Stomach smooth muscle (tissue), 2 donors: ENCODE measurements at regions not wholly inside any gene's neighbourhood (a gene's known extent, or its start where the extent isn't known, plus 50 kb on each side); places are given as distances from the start of the nearest gene placed in this dataset.

ENCODE experiments used
- H3K27ac ChIP-seq: one replicate; pipeline ENCODE4 v1.7.0; 2013; ENCODE audit warnings: mild to moderate bottlenecking, low read length, inconsistent platforms
- H3K27me3 ChIP-seq, 2 donors: one replicate each; pipeline ENCODE4 v1.7.0; 2013; ENCODE audit warnings: low read length in 2 of 2; ENCODE audit not compliant: insufficient read depth in 2 of 2, control insufficient read depth in 1 of 2
- H3K36me3 ChIP-seq, 2 donors: one replicate each; pipeline ENCODE4 v1.7.0; 2013; ENCODE audit warnings: low read length in 2 of 2; ENCODE audit not compliant: control insufficient read depth in 2 of 2, insufficient read depth in 2 of 2
- H3K4me1 ChIP-seq: one replicate; pipeline ENCODE4 v1.7.0; 2013; ENCODE audit warnings: low read length; ENCODE audit not compliant: control insufficient read depth, insufficient read depth
- H3K4me3 ChIP-seq, 2 donors: one replicate each; pipeline ENCODE4 v1.7.0; 2013; ENCODE audit warnings: low read length in 2 of 2
- H3K9ac ChIP-seq, 2 donors: one replicate each; pipeline ENCODE4 v1.7.0; 2013; ENCODE audit warnings: low read length in 2 of 2, mild to moderate bottlenecking in 1 of 2
- H3K9me3 ChIP-seq, 2 donors: one replicate each; pipeline ENCODE4 v1.7.0; 2013; ENCODE audit warnings: low read length in 2 of 2; ENCODE audit not compliant: control insufficient read depth in 2 of 2
- donor health status: healthy.
- donor health status: Pancreatic carcinoma.

DNA sequence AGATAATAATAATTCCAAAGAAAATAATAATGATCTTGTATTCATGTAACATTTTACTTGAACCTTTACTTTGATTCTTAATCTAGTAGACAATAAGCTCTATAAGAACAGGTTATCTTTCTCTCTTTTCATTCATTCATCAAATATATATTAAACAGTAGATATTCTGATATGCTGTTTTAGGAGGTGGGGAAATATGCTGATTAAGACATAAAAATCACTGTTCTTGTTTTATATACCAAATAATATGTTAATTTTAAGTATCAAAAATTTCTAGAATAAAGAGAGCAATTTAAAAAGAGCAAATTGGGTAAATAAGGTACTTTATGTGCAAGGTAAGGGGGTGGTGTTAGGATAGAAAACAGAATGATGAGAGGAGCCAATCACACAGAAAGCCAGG lies 401.9 kb downstream of the PDHA2 start:
- Histone ChIP-seq H3K4me1 (no peaks in the 10 kb centered on the region), H3K4me3 (no peak overlapping the region), H3K36me3 (no peaks in the 10 kb centered on the region), H3K9ac (no peak overlapping the region), H3K27ac (no peak overlapping the region), H3K9me3 (peaks cover 0 to 4% of the 10 kb centered on the region in 2 donors), H3K27me3 (no peaks in the 10 kb centered on the region)

GRCh38 chr4:96247096-96247495 lies 407.2 kb downstream of the PDHA2 start:
- H3K36me3 ChIP-seq: no peaks in the 10 kb centered on the region
- H3K27ac ChIP-seq: no peak overlapping the region
- no peaks in the 10 kb centered on the region for H3K27me3 ChIP-seq
- no peaks in the 10 kb centered on the region for H3K9me3 ChIP-seq
- H3K4me3 ChIP-seq: no peak overlapping the region
- no peak overlapping the region for H3K9ac ChIP-seq
- H3K4me1 ChIP-seq: no peaks in the 10 kb centered on the region

- no peaks in the 10 kb centered on the region for H3K36me3 ChIP-seq
- H3K4me3 ChIP-seq: no peak overlapping the region
- H3K27ac ChIP-seq: no peak overlapping the region
- no peak overlapping the region for H3K9ac ChIP-seq
- no peaks in the 10 kb centered on the region for H3K9me3 ChIP-seq
- H3K27me3 ChIP-seq: no peaks in the 10 kb centered on the region
- no peaks in the 10 kb centered on the region for H3K4me1 ChIP-seq
Measured at GRCh38 chr4:96248225-96248624, 408.3 kb downstream of the PDHA2 start.

- Histone ChIP-seq H3K9ac (no peak overlapping the region), H3K9me3 (no peaks in the 10 kb centered on the region), H3K36me3 (no peaks in the 10 kb centered on the region), H3K4me3 (no peak overlapping the region), H3K4me1 (no peaks in the 10 kb centered on the region), H3K27me3 (no peaks in the 10 kb centered on the region), H3K27ac (no peak overlapping the region)
Measured at GRCh38 chr4:96260064-96260682, 420.3 kb downstream of the PDHA2 start.

GRCh38 chr4:96262057-96262456 lies 422.2 kb downstream of the PDHA2 start:
- no peaks in the 10 kb centered on the region for H3K27me3 ChIP-seq
- no peaks in the 10 kb centered on the region for H3K4me1 ChIP-seq
- no peak overlapping the region for H3K9ac ChIP-seq
- H3K4me3 ChIP-seq: no peak overlapping the region
- no peaks in the 10 kb centered on the region for H3K9me3 ChIP-seq
- H3K27ac ChIP-seq: no peak overlapping the region
- no peaks in the 10 kb centered on the region for H3K36me3 ChIP-seq

DNA sequence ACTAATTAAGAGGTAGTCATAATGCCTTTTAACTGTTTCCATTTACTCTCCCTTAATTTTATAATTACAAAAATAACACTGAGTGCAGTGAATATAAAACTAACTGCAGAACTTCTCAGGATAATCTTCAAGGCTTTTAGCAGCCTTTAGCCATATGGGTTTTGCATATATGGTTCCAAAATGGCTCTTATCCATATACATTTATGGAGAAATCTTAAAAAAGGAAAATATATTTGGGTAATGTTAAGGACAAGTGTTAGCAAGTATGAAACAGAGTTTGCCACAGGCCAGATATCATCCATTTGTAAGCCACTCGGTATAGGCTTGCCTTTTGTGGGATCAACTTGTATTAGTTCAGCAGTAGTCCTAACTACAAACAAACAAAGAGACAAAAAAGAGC lies 423.4 kb downstream of the PDHA2 start:
- Histone ChIP-seq H3K27ac (no peak overlapping the region), H3K27me3 (no peaks in the 10 kb centered on the region), H3K9me3 (no peaks in the 10 kb centered on the region), H3K36me3 (no peaks in the 10 kb centered on the region), H3K4me1 (no peaks in the 10 kb centered on the region), H3K4me3 (no peak overlapping the region), H3K9ac (no peak overlapping the region)

DNA sequence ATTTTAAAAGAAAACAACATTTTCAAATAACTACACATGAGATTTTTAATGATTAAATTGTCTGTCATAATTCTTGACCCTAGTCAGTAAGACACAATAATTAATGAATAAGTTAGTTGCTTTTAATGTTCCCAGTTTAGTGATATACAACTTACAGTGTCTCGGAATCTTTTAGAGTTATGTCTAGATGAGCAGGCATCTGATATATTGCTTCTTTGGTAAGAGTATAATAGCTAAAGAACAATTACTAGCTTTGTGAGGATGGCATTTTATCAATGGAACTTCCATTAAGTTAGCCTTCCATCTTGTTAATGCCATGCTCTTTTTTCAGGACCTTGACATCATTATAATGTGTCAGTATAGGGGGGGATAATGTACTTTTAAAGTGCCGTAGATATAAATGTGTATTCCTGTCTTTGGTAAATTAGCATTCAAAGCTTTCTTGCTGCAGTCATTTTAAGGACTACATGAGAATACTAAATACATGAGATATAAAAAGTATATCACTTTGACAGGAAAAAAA lies 425.1 kb downstream of the PDHA2 start:
- Histone ChIP-seq H3K27me3 (no peaks in the 10 kb centered on the region), H3K4me1 (no peaks in the 10 kb centered on the region), H3K36me3 (no peaks in the 10 kb centered on the region), H3K9ac (no peak overlapping the region), H3K9me3 (no peaks in the 10 kb centered on the region), H3K4me3 (no peak overlapping the region), H3K27ac (no peak overlapping the region)

GRCh38 chr4:96293806-96294205 lies 453.9 kb downstream of the PDHA2 start:
- Histone ChIP-seq H3K27me3 (no peaks in the 10 kb centered on the region), H3K4me3 (no peak overlapping the region)

DNA sequence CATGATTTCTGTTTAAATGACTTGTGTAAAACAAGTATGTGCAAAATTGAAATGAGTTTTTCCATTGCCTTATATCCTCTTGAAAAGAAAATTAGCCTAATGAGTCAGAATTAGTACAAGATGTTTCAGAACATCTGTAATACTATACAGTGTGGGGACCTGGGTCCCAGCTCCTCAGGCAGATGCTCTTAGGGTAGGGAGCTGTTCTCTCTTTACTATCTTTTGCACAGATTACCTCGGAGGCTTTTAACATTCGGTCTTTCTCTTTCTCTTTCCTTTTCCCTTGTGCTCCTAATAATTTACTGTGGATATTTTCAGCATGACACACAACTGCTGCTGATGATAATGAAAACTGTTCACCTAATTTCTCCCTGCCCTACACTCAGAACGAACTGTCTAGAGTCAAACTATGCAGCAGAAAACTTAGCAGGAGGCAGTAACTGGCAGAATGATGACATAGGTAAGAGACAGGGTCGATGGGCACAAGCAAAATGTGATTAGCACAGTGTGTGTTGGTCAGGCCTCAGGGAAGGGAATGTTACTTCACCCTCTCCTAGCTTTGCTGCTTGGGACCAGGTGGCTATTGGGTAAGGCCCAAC lies 455.3 kb downstream of the PDHA2 start:
- H3K4me1 ChIP-seq: no peaks in the 10 kb centered on the region
- no peak overlapping the region for H3K27ac ChIP-seq
- H3K9ac ChIP-seq: no peak overlapping the region
- no peaks in the 10 kb centered on the region for H3K36me3 ChIP-seq
- no peak overlapping the region for H3K4me3 ChIP-seq
- H3K27me3 ChIP-seq: no peaks in the 10 kb centered on the region
- H3K9me3 ChIP-seq: no peaks in the 10 kb centered on the region

More at GRCh38 chr4:96293806-96294205, 453.9 kb downstream of the PDHA2 start:
- H3K9ac ChIP-seq: no peak overlapping the region
- no peaks in the 10 kb centered on the region for H3K9me3 ChIP-seq
- no peak overlapping the region for H3K27ac ChIP-seq
- no peaks in the 10 kb centered on the region for H3K36me3 ChIP-seq
- no peaks in the 10 kb centered on the region for H3K4me1 ChIP-seq

GRCh38 chr4:96301715-96302114 lies 461.8 kb downstream of the PDHA2 start:
- Histone ChIP-seq H3K9ac (no peak overlapping the region), H3K4me1 (no peaks in the 10 kb centered on the region), H3K27ac (no peak overlapping the region), H3K4me3 (no peak overlapping the region), H3K9me3 (no peaks in the 10 kb centered on the region), H3K36me3 (no peaks in the 10 kb centered on the region), H3K27me3 (no peaks in the 10 kb centered on the region)

GRCh38 chr4:96305030-96305429 lies 465.1 kb downstream of the PDHA2 start:
- no peaks in the 10 kb centered on the region for H3K4me1 ChIP-seq
- H3K4me3 ChIP-seq: no peak overlapping the region
- no peaks in the 10 kb centered on the region for H3K9me3 ChIP-seq
- no peak overlapping the region for H3K9ac ChIP-seq
- H3K36me3 ChIP-seq: no peaks in the 10 kb centered on the region
- H3K27ac ChIP-seq: no peak overlapping the region
- H3K27me3 ChIP-seq: no peaks in the 10 kb centered on the region
